ENCODE measurements at regions not wholly inside any gene's neighbourhood (a gene's known extent, or its start where the extent isn't known, plus 50 kb on each side); places are given as distances from the start of the nearest gene placed in this dataset.

DNA sequence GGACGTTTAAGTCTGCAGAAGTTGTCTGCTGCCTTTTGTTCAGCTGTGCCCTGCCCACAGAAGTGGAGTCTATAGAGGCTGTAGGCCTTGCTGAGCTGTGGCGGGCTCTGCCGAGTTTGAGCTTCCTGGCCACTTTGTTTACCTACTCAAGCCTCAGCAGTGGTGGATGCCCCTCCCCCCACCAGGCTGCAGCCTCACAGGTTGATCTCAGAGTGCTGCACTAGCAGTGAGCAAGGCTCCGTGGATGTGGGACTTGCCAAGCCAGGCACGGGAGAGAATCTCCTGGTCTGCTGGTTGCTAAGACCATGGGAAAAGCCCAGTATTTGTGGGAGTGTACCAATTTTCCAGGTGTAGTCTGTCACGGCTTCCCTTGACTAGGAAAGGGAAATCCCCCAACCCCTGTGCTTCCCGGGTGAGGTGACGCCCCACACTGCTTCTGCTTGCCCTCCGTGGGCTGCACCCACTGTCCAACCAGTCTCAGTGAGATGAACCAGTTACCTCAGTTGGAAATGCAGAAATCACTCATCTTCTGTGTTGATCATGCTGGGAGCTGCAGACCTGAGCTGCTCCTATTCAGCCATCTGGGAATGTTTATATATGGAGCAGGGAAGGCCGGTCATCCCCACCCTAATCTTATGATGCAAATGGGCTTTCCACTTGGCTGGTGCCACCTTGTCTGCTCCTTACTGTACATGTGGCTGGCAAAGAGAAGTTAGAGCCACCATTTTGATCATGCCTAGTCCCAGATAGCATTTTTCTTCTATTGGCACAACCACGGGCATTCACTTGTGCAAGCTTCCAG lies 156.9 kb upstream of the ITGA6 start:
- POLR2A ChIA-PET, result no interaction called here
- no peak for DNase-seq (ENCODE audit: extremely low spot score)
- CTCF ChIA-PET, result interaction anchor here (1.2 kb wide), 1 partner anchor 11 kb away, joined by 3 read pairs; no protein-coding TSS in a partner anchor
- TF ChIP-seq, protein P1, sequence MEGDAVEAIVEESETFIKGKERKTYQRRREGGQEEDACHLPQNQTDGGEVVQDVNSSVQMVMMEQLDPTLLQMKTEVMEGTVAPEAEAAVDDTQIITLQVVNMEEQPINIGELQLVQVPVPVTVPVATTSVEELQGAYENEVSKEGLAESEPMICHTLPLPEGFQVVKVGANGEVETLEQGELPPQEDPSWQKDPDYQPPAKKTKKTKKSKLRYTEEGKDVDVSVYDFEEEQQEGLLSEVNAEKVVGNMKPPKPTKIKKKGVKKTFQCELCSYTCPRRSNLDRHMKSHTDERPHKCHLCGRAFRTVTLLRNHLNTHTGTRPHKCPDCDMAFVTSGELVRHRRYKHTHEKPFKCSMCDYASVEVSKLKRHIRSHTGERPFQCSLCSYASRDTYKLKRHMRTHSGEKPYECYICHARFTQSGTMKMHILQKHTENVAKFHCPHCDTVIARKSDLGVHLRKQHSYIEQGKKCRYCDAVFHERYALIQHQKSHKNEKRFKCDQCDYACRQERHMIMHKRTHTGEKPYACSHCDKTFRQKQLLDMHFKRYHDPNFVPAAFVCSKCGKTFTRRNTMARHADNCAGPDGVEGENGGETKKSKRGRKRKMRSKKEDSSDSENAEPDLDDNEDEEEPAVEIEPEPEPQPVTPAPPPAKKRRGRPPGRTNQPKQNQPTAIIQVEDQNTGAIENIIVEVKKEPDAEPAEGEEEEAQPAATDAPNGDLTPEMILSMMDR (IDR thresholded peaks at IDR 0.05; ENCODE audit: control extremely low read depth, extremely low read depth, low read depth, missing control alignments), result no peak

GRCh38 chr2:172273910-172274571 lies 153.3 kb upstream of the ITGA6 start:
- ChIA-PET POLR2A (no interaction called here), CTCF (interaction anchor here (1.1 kb wide), 1 partner anchor 192 kb away, joined by 3 read pairs; no protein-coding TSS in a partner anchor)
- DNase-seq (ENCODE audit: extremely low spot score), result no peak
- TF ChIP-seq, protein P1 (IDR thresholded peaks at IDR 0.05; ENCODE audit: control extremely low read depth, extremely low read depth, low read depth, missing control alignments), result no peak

- TF ChIP-seq, protein P1 (IDR thresholded peaks at IDR 0.05; ENCODE audit: control extremely low read depth, extremely low read depth, low read depth, missing control alignments), result no peak
- ChIA-PET POLR2A (no interaction called here), CTCF (interaction anchor here (0.9 to 1.1 kb wide), 2 partner anchors 23 to 191 kb away, joined by 3 read pairs; no protein-coding TSS in a partner anchor)
- no peak for DNase-seq (ENCODE audit: extremely low spot score)
These were observed 152.1 kb upstream of the ITGA6 start for GRCh38 chr2:172275239-172275638.

DNA sequence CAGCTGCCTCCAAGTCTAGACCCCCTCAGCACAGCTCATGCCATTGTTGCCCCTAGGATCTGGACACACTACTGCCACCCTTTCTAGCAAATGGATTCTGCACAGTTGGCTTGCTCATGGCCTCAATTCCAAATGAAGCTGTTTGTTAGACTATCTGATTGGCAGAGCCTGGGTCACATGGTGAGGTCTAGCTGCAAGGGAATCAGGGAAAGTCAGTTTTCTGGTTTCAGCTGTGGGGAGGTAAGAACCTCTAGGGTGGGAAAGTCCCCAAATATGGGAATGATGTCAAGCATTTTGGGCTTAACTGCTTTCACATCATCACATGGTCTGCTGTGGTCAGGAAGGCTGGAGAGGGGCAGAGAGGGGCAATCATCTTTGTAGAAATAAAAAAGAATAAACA lies 150.4 kb upstream of the ITGA6 start:
- CTCF ChIA-PET, result no interaction called here
- POLR2A ChIA-PET, result no interaction called here
- DNase-seq (ENCODE audit: extremely low spot score), result no peak
- TF ChIP-seq, protein P1 (IDR thresholded peaks at IDR 0.05; ENCODE audit: control extremely low read depth, extremely low read depth, low read depth, missing control alignments), result no peak

DNA sequence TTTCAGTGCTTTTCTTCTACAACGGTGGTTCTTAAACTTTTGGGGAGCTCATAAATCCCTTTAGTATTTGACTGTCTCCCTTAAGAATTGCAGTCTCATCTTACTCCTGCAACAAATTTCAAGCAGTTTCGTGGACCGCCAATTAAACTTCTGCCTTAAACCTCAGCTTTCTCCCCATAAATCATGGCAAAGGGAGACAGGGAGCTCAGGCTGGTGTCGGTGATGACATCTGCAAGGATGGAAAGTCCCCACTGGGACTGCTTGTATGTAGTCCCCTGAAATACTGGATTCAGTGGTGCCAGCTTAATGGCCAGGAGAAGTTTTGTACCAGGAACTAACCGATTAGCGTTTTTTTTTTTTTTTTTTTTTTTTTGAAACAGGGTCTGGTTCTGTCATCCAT lies 148.7 kb upstream of the ITGA6 start:
- ChIA-PET CTCF (no interaction called here), POLR2A (no interaction called here)
- TF ChIP-seq, protein P1 (IDR thresholded peaks at IDR 0.05; ENCODE audit: control extremely low read depth, extremely low read depth, low read depth, missing control alignments), result no peak
- no peak for DNase-seq (ENCODE audit: extremely low spot score)

DNA sequence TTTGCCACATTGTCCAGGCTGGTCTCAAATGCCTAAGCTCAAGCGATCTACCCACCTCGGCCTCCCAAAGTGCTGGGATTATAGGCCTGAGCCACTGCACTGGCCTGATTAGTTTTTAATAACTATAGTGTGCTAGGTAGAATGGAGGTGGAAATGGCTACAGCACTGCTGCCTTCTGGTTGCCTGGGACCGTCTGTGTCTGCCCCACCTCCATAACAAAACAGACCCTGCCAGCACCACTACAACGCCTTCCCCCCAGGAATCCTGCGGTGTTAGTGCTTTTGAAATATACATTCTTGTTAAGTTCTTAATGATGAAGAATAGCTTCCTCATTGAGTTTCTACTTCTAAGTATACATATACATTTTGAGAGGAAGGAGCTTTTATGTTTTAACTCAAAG lies 148.2 kb upstream of the ITGA6 start:
- ChIA-PET POLR2A (no interaction called here), CTCF (no interaction called here)
- TF ChIP-seq, protein P1 (IDR thresholded peaks at IDR 0.05; ENCODE audit: control extremely low read depth, extremely low read depth, low read depth, missing control alignments), result no peak
- DNase-seq (ENCODE audit: extremely low spot score), result no peak
